NCI-H82 treated with DMSO at 0.1 percent for 48 hours (cell line): ENCODE measurements at regions not wholly inside any gene's neighbourhood (a gene's known extent, or its start where the extent isn't known, plus 50 kb on each side); places are given as distances from the start of the nearest gene placed in this dataset.
"Not testable (repeated sequence)": the region's sequence is repeated elsewhere in the genome, so short reads cannot be mapped to it uniquely, and the experiment has no call there.

Source experiments
- DNase-seq: peaks from one replicate; lab custom pipeline; 2025; ENCODE audit not compliant: unreplicated experiment; lab: John Stamatoyannopoulos, UW

GRCh38 chr10:36766415-36766810 is 359.0 kb upstream of the ANKRD30A start:
- DNase-seq: no peak

GRCh38 chr10:36765782-36766414 is 359.5 kb upstream of the ANKRD30A start:
- DNase-seq: no peak

- DNase-seq: no peak
Measured at GRCh38 chr10:36764823-36765222, 360.6 kb upstream of the ANKRD30A start.

GRCh38 chr10:36761121-36761520 is 364.3 kb upstream of the ANKRD30A start:
- DNase-seq: no peak

GRCh38 chr10:36759141-36759805 is 366.1 kb upstream of the ANKRD30A start:
- no peak for DNase-seq

- no peak for DNase-seq
Measured at GRCh38 chr10:36748128-36748871, 377.1 kb upstream of the ANKRD30A start.

- no peak for DNase-seq
Measured at GRCh38 chr10:36739884-36740445, 385.4 kb upstream of the ANKRD30A start.

- DNase-seq: no peak
Measured at GRCh38 chr10:36738738-36739431, 386.5 kb upstream of the ANKRD30A start.

- DNase-seq: no peak
Measured at GRCh38 chr10:36736311-36736710, 389.1 kb upstream of the ANKRD30A start.

- DNase-seq: not testable (repeated sequence)
Measured at GRCh38 chr10:36734590-36734989, 390.8 kb upstream of the ANKRD30A start.

- DNase-seq: no peak
Measured at GRCh38 chr10:36730316-36730715, 395.1 kb upstream of the ANKRD30A start.

- DNase-seq: no peak
Measured at GRCh38 chr10:36728626-36729025, 396.8 kb upstream of the ANKRD30A start.

GRCh38 chr10:36725581-36726520 is 399.5 kb upstream of the ANKRD30A start:
- peak; percentile 6 for DNase-seq

GRCh38 chr10:36722777-36723176 is 402.6 kb upstream of the ANKRD30A start:
- no peak for DNase-seq

- DNase-seq: no peak
Measured at GRCh38 chr10:36721871-36722270, 403.5 kb upstream of the ANKRD30A start.

GRCh38 chr10:36720895-36721294 is 404.5 kb upstream of the ANKRD30A start:
- DNase-seq: no peak

GRCh38 chr10:36717118-36717517 is 408.3 kb upstream of the ANKRD30A start:
- no peak for DNase-seq

- DNase-seq: no peak
Measured at GRCh38 chr10:36716291-36716690, 409.1 kb upstream of the ANKRD30A start.

GRCh38 chr10:36712695-36713094 is 412.7 kb upstream of the ANKRD30A start:
- DNase-seq: no peak

- DNase-seq: no peak
Measured at GRCh38 chr10:36711361-36711760, 414.0 kb upstream of the ANKRD30A start.
